GM12878 (cell line): ENCODE measurements at regions not wholly inside any gene's neighbourhood (a gene's known extent, or its start where the extent isn't known, plus 50 kb on each side); places are given as distances from the start of the nearest gene placed in this dataset.

Source experiments
- ATAC-seq: fragments of 200-7000 bp; cut with Tn5 transposase; 3 replicates; pipeline ENCODE4 v1.9.1; 2020; ENCODE audit warnings: mild to moderate bottlenecking, moderate library complexity
- BruUV-seq: library from RNA; stranded (reverse); fragments of 400-500 nt; replicated peaks from 2 replicates; lab custom pipeline; 2021; lab: Mats Ljungman, UMichigan
- CTCF ChIA-PET: fragments of 300-600 bp; sonication (Branson Sonifier 250); formaldehyde crosslinking; extraction: SDS; loops from one replicate; lab custom pipeline; 2021; ENCODE audit warnings: inconsistent platforms; lab: Yijun Ruan, JAX
- POLR2A ChIA-PET: fragments of 350-600 bp; formaldehyde crosslinking; extraction: SDS; loops from one replicate; lab custom pipeline; 2021; ENCODE audit warnings: inconsistent platforms; lab: Charles Lee
- RAD21 ChIA-PET: fragments of 300-600 bp; sonication (Branson Sonifier 250); formaldehyde crosslinking; loops from one replicate; lab custom pipeline; 2023; ENCODE audit warnings: antibody characterized with exemption; ENCODE audit not compliant: unreplicated experiment; lab: Charles Lee
- SMC1A ChIA-PET: fragments of 300-600 bp; sonication (Branson Sonifier 250); formaldehyde crosslinking; loops from one replicate; lab custom pipeline; 2023; ENCODE audit not compliant: unreplicated experiment, uncharacterized antibody; lab: Charles Lee
- DNase-seq: peaks from one replicate; pipeline ENCODE4 v3.0.0-alpha.2; 2011; ENCODE audit warnings: low read depth, low spot score
- FAIRE-seq: peaks from 3 replicates; lab custom pipeline; 2011; peaks lifted over from hg19 to GRCh38; lab: Jason Lieb, UNC
- H2AFZ ChIP-seq: 2 replicates; pipeline ENCODE4 v1.6.0; 2011; ENCODE audit warnings: low read depth, low read length, control low read depth; ENCODE audit not compliant: control insufficient read depth
- H3K27ac ChIP-seq: 2 replicates; pipeline ENCODE4 v1.5.1; 2011; ENCODE audit warnings: control low read depth; ENCODE audit not compliant: control insufficient read depth, insufficient read depth
- H3K27me3 ChIP-seq, 2 experiments: replicated peaks in 1 of 2; 2 replicates each; pipeline versions ENCODE4 v1.6.0 to v1.6.1; 2011; ENCODE audit warnings: low read length in 1 of 2; ENCODE audit not compliant: control insufficient read depth in 2 of 2, insufficient read depth in 2 of 2
- H3K36me3 ChIP-seq, 2 experiments: 2 replicates each; pipeline ENCODE4 v1.5.1; 2011; ENCODE audit warnings: low read length in 1 of 2; ENCODE audit not compliant: control insufficient read depth in 2 of 2, insufficient read depth in 2 of 2
- H3K4me1 ChIP-seq: 2 replicates; pipeline ENCODE4 v1.6.1; 2011; ENCODE audit warnings: mild to moderate bottlenecking, low read length, moderate library complexity, mixed read lengths; ENCODE audit not compliant: control insufficient read depth, insufficient read depth
- H3K4me2 ChIP-seq: 2 replicates; pipeline ENCODE4 v1.6.0; 2011; ENCODE audit warnings: control low read depth; ENCODE audit not compliant: control insufficient read depth, insufficient read depth
- H3K4me3 ChIP-seq: fragments of 200-600 bp; sonication (generic); 2 replicates; pipeline ENCODE4 v1.5.1; 2016
- H3K79me2 ChIP-seq: 2 replicates; pipeline ENCODE4 v1.6.0; 2011; ENCODE audit warnings: low read length; ENCODE audit not compliant: control insufficient read depth, insufficient read depth
- H3K9ac ChIP-seq: 2 replicates; pipeline ENCODE4 v1.8.0; 2011; ENCODE audit warnings: low read length, control low read depth, mixed read lengths; ENCODE audit not compliant: control insufficient read depth, insufficient read depth
- H3K9me3 ChIP-seq: replicated peaks from 3 replicates; pipeline ENCODE4 v1.5.1; 2011; ENCODE audit warnings: mild to moderate bottlenecking, low read length; ENCODE audit not compliant: control insufficient read depth, insufficient read depth
- H4K20me1 ChIP-seq: 2 replicates; pipeline ENCODE4 v1.6.0; 2011; ENCODE audit not compliant: control insufficient read depth, insufficient read depth
- CBX5 ChIP-seq: sonication (generic); IDR thresholded peaks from 2 replicates; pipeline ENCODE4 v1.6.1; 2016; ENCODE audit warnings: low read depth, moderate library complexity, mild to moderate bottlenecking, inconsistent platforms
- CREB1 ChIP-seq: IDR thresholded peaks from 2 replicates; pipeline ENCODE4 v1.6.1; 2012; ENCODE audit warnings: low read depth, mild to moderate bottlenecking, inconsistent platforms
- EED ChIP-seq: sonication (generic); IDR thresholded peaks from 2 replicates; pipeline ENCODE4 v1.6.1; 2016; ENCODE audit warnings: antibody characterized with exemption, low read depth
- EP300 ChIP-seq, 2 experiments: fragments of 150-350 bp in 1 of 2; IDR thresholded peaks; 2 replicates each; pipeline ENCODE4 v1.6.1; 2011 to 2012; ENCODE audit warnings: low read depth in 2 of 2, low read length in 2 of 2, borderline replicate concordance in 1 of 2, improper control_type of control experiment in 1 of 2, inconsistent platforms in 1 of 2; ENCODE audit not compliant: control insufficient read depth in 1 of 2
- ESRRA ChIP-seq: IDR thresholded peaks from 2 replicates; pipeline ENCODE4 v1.6.1; 2012; ENCODE audit warnings: mild to moderate bottlenecking, low read length, improper control_type of control experiment
- HDAC2 ChIP-seq: fragments of 200-600 bp; sonication (generic); IDR thresholded peaks from 2 replicates; pipeline ENCODE4 v1.6.1; 2017
- MTA2 ChIP-seq: fragments of 450-650 bp; IDR thresholded peaks from 2 replicates; pipeline ENCODE4 v1.6.1; 2016; ENCODE audit warnings: low read depth, mild to moderate bottlenecking, moderate library complexity
- MYC ChIP-seq: IDR thresholded peaks from 2 replicates; pipeline ENCODE4 v1.6.1; 2011; ENCODE audit warnings: mild to moderate bottlenecking, low read length, moderate library complexity, inconsistent platforms; ENCODE audit not compliant: insufficient read depth, insufficient replicate concordance, insufficient read length, severe bottlenecking
- NR2F1 ChIP-seq: fragments of 450-650 bp; conservative IDR thresholded peaks from 2 replicates; pipeline ENCODE4 v1.6.1; 2017; ENCODE audit warnings: mild to moderate bottlenecking
- RAD51 ChIP-seq: fragments of 450-650 bp; IDR thresholded peaks from 2 replicates; pipeline ENCODE4 v1.6.1; 2016; ENCODE audit warnings: moderate library complexity, mild to moderate bottlenecking, inconsistent platforms
- SMAD5 ChIP-seq: IDR thresholded peaks from 2 replicates; pipeline ENCODE4 v1.6.1; 2016; ENCODE audit warnings: antibody characterized with exemption, low read depth
- TARDBP ChIP-seq: IDR thresholded peaks from 2 replicates; pipeline ENCODE4 v1.6.1; 2016; ENCODE audit warnings: borderline replicate concordance
- WGBS: methylation state at CpG from one replicate; pipeline ENCODE4 v1.1.6; 2016; ENCODE audit warnings: low lambda C conversion rate; ENCODE audit not compliant: insufficient replicate concordance, insufficient coverage; ENCODE audit errors: missing lambda C conversion rate; 5-methylcytosine and 5-hydroxymethylcytosine counted together
- in situ Hi-C: fragments of 300-500 bp; cut with MboI; formaldehyde crosslinking; loops from 9 replicates; pipeline ENCODE4 v1.14.3; 2018; ENCODE audit warnings: mixed read lengths
- intact Hi-C: fragments of 100-400 bp; cut with micrococcal nuclease; formaldehyde crosslinking; loops from one replicate; pipeline ENCODE4 v1.14.2; 2022; ENCODE audit not compliant: unreplicated experiment
- TF ChIP-seq, protein P1 (sequence below): fragments of 450-650 bp; IDR thresholded peaks from 2 replicates; pipeline ENCODE4 v1.6.1; 2018; ENCODE audit warnings: mild to moderate bottlenecking, low read depth, moderate library complexity; ENCODE audit not compliant: partially characterized antibody
- TF ChIP-seq, protein P2 (sequence below): fragments of 450-650 bp; IDR thresholded peaks from 2 replicates; pipeline ENCODE4 v1.6.1; 2017; ENCODE audit warnings: borderline replicate concordance

DNA sequence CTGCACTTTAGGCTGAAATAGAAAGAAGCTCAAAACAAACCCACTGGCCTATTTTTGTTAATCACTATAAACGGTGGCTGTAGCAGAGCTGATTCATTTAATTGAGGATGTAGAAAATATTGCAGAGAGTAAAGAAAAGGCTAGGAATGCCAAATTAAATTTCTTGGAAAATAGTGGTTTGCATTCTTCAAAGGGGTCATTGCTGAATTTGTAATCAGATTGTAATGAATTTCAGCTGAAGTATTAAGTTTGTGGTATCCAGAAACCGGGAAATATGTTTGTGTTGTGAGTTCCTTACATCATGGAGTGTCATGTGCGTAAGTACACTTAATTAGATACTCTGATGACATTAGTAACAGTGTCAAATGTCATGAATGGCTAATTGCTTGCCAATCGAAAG, 203.0 kb downstream of the SAMD5 start:
- no peak for DNase-seq
- no peak for TF ChIP-seq ESRRA
- TF ChIP-seq EP300 (IDR thresholded peaks at IDR 0.05; ENCODE audit: borderline replicate concordance in 1 of 2, control insufficient read depth in 1 of 2, low read depth in 2 of 2, low read length in 2 of 2), result no peak
- TF ChIP-seq NR2F1, result no peak
- no peak for TF ChIP-seq RAD51
- no peak for TF ChIP-seq EED
- no peak for TF ChIP-seq CREB1
- TF ChIP-seq CBX5, result no peak
- TF ChIP-seq, protein P1, sequence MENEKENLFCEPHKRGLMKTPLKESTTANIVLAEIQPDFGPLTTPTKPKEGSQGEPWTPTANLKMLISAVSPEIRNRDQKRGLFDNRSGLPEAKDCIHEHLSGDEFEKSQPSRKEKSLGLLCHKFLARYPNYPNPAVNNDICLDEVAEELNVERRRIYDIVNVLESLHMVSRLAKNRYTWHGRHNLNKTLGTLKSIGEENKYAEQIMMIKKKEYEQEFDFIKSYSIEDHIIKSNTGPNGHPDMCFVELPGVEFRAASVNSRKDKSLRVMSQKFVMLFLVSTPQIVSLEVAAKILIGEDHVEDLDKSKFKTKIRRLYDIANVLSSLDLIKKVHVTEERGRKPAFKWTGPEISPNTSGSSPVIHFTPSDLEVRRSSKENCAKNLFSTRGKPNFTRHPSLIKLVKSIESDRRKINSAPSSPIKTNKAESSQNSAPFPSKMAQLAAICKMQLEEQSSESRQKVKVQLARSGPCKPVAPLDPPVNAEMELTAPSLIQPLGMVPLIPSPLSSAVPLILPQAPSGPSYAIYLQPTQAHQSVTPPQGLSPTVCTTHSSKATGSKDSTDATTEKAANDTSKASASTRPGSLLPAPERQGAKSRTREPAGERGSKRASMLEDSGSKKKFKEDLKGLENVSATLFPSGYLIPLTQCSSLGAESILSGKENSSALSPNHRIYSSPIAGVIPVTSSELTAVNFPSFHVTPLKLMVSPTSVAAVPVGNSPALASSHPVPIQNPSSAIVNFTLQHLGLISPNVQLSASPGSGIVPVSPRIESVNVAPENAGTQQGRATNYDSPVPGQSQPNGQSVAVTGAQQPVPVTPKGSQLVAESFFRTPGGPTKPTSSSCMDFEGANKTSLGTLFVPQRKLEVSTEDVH, result no peak
- no peak for TF ChIP-seq MYC
- TF ChIP-seq SMAD5, result no peak
- no peak for TF ChIP-seq TARDBP
- no peak for TF ChIP-seq HDAC2
- no peak for TF ChIP-seq MTA2
- TF ChIP-seq, protein P2, sequence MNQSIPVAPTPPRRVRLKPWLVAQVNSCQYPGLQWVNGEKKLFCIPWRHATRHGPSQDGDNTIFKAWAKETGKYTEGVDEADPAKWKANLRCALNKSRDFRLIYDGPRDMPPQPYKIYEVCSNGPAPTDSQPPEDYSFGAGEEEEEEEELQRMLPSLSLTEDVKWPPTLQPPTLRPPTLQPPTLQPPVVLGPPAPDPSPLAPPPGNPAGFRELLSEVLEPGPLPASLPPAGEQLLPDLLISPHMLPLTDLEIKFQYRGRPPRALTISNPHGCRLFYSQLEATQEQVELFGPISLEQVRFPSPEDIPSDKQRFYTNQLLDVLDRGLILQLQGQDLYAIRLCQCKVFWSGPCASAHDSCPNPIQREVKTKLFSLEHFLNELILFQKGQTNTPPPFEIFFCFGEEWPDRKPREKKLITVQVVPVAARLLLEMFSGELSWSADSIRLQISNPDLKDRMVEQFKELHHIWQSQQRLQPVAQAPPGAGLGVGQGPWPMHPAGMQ, result no peak
- no peaks in the 10 kb centered on the region for H3K36me3 ChIP-seq
- no peak overlapping the region for H3K9ac ChIP-seq
- no peak overlapping the region for H2AFZ ChIP-seq
- RAD21 ChIA-PET, result no interaction called here
- H3K27ac ChIP-seq, result no peak overlapping the region
- POLR2A ChIA-PET, result no interaction called here
- in situ Hi-C loops (no loop called here), intact Hi-C loops (no loop called here)
- ATAC-seq, result no peak
- no peak overlapping the region for H3K4me2 ChIP-seq
- no peak for FAIRE-seq
- no peaks in the 10 kb centered on the region for H3K4me1 ChIP-seq
- SMC1A ChIA-PET, result no interaction called here
- no peak overlapping the region for H3K4me3 ChIP-seq
- no TSS peak for BruUV-seq
- H3K27me3 ChIP-seq, result no peaks in the 10 kb centered on the region
- H3K9me3 ChIP-seq, result no peaks in the 10 kb centered on the region
- H3K79me2 ChIP-seq, result no peaks in the 10 kb centered on the region
- 4% methylated on average over 4 of the region's 4 CpGs for WGBS
- CTCF ChIA-PET, result no interaction called here
- H4K20me1 ChIP-seq, result no peaks in the 10 kb centered on the region
